ENCODE measurements at regions not wholly inside any gene's neighbourhood (a gene's known extent, or its start where the extent isn't known, plus 50 kb on each side); places are given as distances from the start of the nearest gene placed in this dataset.
A peak's percentile ranks its signal among the peaks of the same experiment; 100 is the strongest.

DNA sequence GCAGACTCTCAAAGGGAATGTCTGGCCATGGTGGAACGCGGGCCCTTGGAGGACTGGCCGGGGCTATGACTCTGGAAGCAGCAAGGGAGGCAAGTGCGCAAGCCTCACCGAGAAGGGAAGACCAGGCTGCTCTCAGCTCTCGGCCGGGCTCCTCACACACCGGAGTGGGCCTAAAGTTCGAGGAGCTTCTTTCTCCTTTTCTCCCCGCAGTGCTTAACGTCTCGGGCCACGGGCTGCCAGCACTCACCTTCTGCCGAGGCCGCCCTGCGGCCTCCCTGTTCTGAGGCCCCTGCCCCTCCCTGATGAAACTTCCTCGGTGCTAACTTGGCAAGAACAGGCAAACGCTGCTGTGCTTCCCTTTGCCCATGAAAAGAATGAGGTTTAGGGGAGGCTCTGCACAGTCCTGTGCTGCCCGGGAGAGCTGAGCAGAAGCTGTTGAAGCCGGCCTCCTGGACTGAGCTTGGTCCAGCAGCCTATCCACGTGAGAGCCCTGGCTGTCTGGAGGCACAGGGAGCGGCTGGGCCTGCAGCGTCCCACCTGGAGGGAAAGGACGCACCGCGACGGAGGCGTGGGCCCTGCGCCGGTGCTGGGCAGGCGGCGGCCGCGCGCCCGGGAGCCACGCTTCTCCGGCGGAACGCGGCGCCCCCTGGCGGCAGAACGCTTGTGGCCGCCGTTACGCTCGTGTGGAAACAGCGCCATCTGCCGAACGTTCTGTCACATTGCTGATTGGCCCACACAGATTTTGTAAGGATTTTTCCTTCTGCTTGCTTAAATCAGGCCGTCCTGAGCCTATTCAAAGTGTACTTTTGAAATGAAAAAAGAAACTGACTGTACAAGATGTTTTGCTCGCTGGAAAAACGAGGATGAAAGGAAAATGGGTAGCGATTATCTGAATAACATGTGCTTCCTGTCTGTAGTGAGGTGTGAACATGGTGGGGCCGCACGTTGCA is 65.0 kb upstream of the TMEM45B start (continued):
- TF ChIP-seq, protein P1, sequence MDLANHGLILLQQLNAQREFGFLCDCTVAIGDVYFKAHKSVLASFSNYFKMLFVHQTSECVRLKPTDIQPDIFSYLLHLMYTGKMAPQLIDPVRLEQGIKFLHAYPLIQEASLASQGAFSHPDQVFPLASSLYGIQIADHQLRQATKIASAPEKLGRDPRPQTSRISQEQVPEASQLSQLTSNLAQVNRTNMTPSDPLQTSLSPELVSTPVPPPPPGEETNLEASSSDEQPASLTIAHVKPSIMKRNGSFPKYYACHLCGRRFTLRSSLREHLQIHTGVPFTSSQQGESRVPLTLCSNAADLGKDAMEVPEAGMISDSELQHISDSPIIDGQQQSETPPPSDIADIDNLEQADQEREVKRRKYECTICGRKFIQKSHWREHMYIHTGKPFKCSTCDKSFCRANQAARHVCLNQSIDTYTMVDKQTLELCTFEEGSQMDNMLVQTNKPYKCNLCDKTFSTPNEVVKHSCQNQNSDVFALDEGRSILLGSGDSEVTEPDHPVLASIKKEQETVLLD (IDR thresholded peaks at IDR 0.05) = no peak
- TF ChIP-seq FOXM1 (IDR thresholded peaks at IDR 0.05; ENCODE audit: low read depth) (no peak), FOXM1 (CRISPR knock-in tag; IDR thresholded peaks at IDR 0.05; ENCODE audit: low read depth) (no peak), U2AF2 (optimal IDR thresholded peaks at IDR 0.05; ENCODE audit: low read depth, low read length) (no peak), ZNF253 (CRISPR knock-in tag; conservative IDR thresholded peaks at IDR 0.05) (no peak), PHF20 (IDR thresholded peaks at IDR 0.05; ENCODE audit: partially characterized antibody) (no peak), SMC3 (conservative IDR thresholded peaks at IDR 0.05; ENCODE audit: insufficient read depth, low read depth, low read length) (peak; percentile 94), ZNF232 (CRISPR knock-in tag; IDR thresholded peaks at IDR 0.05) (peak; percentile 58; the same call in 1 of the 2 replicates), HNRNPLL (IDR thresholded peaks at IDR 0.05; ENCODE audit: low read depth, low read length, poor library complexity, severe bottlenecking) (peak; percentile 56), CBX3 (IDR thresholded peaks at IDR 0.05; ENCODE audit: borderline replicate concordance in 1 of 2, low read length in 2 of 2) (peak in 1 of 2 experiments; percentile 53; a peak in 1 of 3 replicates), FOXA3 (CRISPR knock-in tag; conservative IDR thresholded peaks at IDR 0.05 in 1 of 2, IDR thresholded peaks at IDR 0.05 in 1 of 2) (peak in 1 of 2 experiments; percentile 26; a peak in 1 of 4 replicates)
- TF ChIP-seq, protein P2, sequence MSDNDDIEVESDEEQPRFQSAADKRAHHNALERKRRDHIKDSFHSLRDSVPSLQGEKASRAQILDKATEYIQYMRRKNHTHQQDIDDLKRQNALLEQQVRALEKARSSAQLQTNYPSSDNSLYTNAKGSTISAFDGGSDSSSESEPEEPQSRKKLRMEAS (CRISPR knock-in tag; IDR thresholded peaks at IDR 0.05) = peak; percentile 94
- TF ChIP-seq, protein P3, sequence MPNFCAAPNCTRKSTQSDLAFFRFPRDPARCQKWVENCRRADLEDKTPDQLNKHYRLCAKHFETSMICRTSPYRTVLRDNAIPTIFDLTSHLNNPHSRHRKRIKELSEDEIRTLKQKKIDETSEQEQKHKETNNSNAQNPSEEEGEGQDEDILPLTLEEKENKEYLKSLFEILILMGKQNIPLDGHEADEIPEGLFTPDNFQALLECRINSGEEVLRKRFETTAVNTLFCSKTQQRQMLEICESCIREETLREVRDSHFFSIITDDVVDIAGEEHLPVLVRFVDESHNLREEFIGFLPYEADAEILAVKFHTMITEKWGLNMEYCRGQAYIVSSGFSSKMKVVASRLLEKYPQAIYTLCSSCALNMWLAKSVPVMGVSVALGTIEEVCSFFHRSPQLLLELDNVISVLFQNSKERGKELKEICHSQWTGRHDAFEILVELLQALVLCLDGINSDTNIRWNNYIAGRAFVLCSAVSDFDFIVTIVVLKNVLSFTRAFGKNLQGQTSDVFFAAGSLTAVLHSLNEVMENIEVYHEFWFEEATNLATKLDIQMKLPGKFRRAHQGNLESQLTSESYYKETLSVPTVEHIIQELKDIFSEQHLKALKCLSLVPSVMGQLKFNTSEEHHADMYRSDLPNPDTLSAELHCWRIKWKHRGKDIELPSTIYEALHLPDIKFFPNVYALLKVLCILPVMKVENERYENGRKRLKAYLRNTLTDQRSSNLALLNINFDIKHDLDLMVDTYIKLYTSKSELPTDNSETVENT (CRISPR knock-in tag; IDR thresholded peaks at IDR 0.05) = no peak
- TF ChIP-seq, protein P4, sequence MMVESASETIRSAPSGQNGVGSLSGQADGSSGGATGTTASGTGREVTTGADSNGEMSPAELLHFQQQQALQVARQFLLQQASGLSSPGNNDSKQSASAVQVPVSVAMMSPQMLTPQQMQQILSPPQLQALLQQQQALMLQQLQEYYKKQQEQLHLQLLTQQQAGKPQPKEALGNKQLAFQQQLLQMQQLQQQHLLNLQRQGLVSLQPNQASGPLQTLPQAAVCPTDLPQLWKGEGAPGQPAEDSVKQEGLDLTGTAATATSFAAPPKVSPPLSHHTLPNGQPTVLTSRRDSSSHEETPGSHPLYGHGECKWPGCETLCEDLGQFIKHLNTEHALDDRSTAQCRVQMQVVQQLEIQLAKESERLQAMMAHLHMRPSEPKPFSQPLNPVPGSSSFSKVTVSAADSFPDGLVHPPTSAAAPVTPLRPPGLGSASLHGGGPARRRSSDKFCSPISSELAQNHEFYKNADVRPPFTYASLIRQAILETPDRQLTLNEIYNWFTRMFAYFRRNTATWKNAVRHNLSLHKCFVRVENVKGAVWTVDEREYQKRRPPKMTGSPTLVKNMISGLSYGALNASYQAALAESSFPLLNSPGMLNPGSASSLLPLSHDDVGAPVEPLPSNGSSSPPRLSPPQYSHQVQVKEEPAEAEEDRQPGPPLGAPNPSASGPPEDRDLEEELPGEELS (CRISPR knock-in tag; IDR thresholded peaks at IDR 0.05; ENCODE audit: borderline replicate concordance) = peak; percentile 72; the same call in 1 of the 2 replicates
- TF ChIP-seq, protein P5, sequence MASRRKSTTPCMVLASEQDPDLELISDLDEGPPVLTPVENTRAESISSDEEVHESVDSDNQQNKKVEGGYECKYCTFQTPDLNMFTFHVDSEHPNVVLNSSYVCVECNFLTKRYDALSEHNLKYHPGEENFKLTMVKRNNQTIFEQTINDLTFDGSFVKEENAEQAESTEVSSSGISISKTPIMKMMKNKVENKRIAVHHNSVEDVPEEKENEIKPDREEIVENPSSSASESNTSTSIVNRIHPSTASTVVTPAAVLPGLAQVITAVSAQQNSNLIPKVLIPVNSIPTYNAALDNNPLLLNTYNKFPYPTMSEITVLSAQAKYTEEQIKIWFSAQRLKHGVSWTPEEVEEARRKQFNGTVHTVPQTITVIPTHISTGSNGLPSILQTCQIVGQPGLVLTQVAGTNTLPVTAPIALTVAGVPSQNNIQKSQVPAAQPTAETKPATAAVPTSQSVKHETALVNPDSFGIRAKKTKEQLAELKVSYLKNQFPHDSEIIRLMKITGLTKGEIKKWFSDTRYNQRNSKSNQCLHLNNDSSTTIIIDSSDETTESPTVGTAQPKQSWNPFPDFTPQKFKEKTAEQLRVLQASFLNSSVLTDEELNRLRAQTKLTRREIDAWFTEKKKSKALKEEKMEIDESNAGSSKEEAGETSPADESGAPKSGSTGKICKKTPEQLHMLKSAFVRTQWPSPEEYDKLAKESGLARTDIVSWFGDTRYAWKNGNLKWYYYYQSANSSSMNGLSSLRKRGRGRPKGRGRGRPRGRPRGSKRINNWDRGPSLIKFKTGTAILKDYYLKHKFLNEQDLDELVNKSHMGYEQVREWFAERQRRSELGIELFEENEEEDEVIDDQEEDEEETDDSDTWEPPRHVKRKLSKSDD (conservative IDR thresholded peaks at IDR 0.05; ENCODE audit: low read length) = no peak

All from K562 (cell line).